RWPE1 (cell line): ENCODE measurements at regions not wholly inside any gene's neighbourhood (a gene's known extent, or its start where the extent isn't known, plus 50 kb on each side); places are given as distances from the start of the nearest gene placed in this dataset.

ENCODE experiments used
- CTCF ChIA-PET: fragments of 350-600 bp; sonication (Branson Sonifier 250); formaldehyde crosslinking; extraction: SDS; loops from one replicate; lab custom pipeline; 2021; lab: Yijun Ruan, JAX
- POLR2A ChIA-PET: fragments of 400-600 bp; formaldehyde crosslinking; extraction: SDS; loops from one replicate; lab custom pipeline; 2020; ENCODE audit warnings: antibody characterized with exemption; ENCODE audit not compliant: low non-redundant PET; lab: Yijun Ruan, JAX
- DNase-seq: peaks from one replicate; pipeline ENCODE4 v3.0.0; 2012; ENCODE audit warnings: low spot score
- H3K27ac ChIP-seq: fragments of 450-650 bp; 2 replicates; pipeline ENCODE4 v1.5.1; 2017
- CTCF ChIP-seq: fragments of 450-650 bp; conservative IDR thresholded peaks from 2 replicates; pipeline ENCODE4 v1.5.1; 2017; ENCODE audit warnings: low read depth, mild to moderate bottlenecking

GRCh38 chr1:235008239-235008638 is 120.4 kb downstream of the TOMM20 start:
- H3K27ac ChIP-seq, result no peak overlapping the region
- ChIA-PET POLR2A (no interaction called here), CTCF (no interaction called here)
- no peak for TF ChIP-seq CTCF
- no peak for DNase-seq

- TF ChIP-seq CTCF, result no peak
- POLR2A ChIA-PET, result no interaction called here
- CTCF ChIA-PET, result interaction anchor here (0.6 kb wide), 2 partner anchors 51 to 66 kb away, joined by 3 to 4 read pairs; no protein-coding TSS in a partner anchor
- H3K27ac ChIP-seq, result no peak overlapping the region
- no peak for DNase-seq
These were observed 121.8 kb downstream of the TOMM20 start for GRCh38 chr1:235006816-235007215.

DNA sequence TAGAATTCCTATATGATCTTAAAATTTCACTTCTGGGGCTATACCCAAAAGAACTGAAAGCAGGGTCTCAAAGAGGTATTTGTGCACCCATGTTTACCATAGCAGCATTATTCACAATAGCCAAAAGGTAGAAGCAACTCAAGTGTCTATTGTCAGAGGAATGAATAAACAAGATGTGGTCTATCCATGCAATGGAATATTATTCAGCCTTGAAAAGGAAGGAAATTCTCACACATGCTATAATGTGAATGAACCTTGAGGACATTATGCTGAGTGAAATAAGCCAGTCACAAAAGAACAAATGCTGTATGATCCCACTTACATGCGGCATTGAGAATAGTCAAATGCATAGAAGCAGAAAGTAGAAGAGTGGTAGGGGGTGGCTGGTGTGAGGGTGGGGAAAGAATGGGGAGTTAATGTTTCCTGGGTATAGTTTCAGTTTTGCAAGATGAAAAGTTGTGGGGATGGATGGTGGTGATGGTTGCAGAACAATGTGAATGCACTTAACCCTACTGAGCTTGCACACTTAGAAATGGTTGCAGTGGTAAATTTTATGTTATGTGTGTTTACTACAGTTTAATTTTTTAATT is 122.4 kb downstream of the TOMM20 start:
- POLR2A ChIA-PET, result no interaction called here
- TF ChIP-seq CTCF, result no peak

DNA sequence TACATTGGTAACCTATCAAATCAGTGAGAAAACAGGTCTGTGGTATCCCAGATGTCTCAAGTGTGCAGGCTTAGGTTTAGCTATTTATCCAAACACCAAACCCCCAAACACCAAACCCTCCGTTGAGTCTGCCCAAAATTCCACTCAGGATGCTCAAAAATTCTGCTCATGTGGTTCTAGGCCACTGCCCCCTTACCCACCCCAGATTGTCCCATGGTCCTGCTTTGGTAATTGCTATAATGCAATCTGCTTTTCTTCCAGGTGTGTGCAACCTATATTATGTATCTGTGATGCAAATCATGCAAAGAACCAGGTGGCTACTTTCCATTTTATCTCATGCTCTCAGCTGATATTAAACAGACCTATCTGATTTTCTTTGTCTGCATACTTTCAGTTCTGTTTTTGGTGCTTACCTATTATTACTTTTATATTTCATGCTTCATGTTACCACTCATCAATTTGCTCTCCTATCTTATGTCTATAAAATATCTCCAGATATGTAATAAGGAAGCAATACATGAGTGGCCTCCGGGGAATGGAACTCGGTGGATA is 123.7 kb downstream of the TOMM20 start:
- H3K27ac ChIP-seq, result no peak overlapping the region
- ChIA-PET POLR2A (no interaction called here), CTCF (no interaction called here)
- DNase-seq, result no peak
- no peak for TF ChIP-seq CTCF

More for the DNA sequence above, 122.4 kb downstream of the TOMM20 start:
- CTCF ChIA-PET, result no interaction called here
- no peak overlapping the region for H3K27ac ChIP-seq
- no peak for DNase-seq

GRCh38 chr1:235004276-235004675 is 124.4 kb downstream of the TOMM20 start:
- TF ChIP-seq CTCF, result no peak
- DNase-seq, result no peak
- POLR2A ChIA-PET, result no interaction called here
- CTCF ChIA-PET, result no interaction called here
- no peak overlapping the region for H3K27ac ChIP-seq

DNA sequence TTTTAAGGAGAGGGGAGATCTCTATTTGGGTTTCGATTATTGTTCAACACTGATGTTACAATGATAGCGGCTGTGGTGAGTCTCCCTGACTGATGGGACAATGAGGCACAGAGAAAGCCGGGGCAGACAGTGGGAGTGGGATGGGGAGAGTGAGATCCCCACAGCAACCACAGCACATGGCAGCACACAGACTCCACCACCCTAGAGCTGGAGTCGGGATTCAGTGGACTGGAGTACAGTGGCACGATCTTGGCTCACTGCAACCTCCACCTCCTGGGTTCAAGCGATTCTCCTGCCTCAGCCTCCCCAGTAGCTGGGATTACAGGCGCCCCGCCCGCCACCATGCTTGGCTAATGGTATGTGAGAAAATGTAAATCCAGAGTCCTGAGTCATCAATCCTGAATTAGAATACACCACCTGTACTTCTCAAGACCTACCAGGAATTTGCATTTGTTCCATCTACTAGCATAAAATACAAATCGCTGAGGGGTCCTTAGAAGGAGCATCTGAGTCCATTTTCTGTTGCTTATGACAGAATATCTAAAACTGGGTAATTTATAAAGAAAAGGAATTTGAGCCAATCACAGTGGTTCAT is 125.8 kb downstream of the TOMM20 start:
- TF ChIP-seq CTCF, result no peak
- ChIA-PET CTCF (interaction anchor here (0.7 kb wide), 1 partner anchor 1171 kb away, joined by 5 read pairs; no protein-coding TSS in a partner anchor), POLR2A (no interaction called here)
- no peak for DNase-seq
- H3K27ac ChIP-seq, result no peak overlapping the region
